ENCODE measurements at regions not wholly inside any gene's neighbourhood (a gene's known extent, or its start where the extent isn't known, plus 50 kb on each side); places are given as distances from the start of the nearest gene placed in this dataset.

DNA sequence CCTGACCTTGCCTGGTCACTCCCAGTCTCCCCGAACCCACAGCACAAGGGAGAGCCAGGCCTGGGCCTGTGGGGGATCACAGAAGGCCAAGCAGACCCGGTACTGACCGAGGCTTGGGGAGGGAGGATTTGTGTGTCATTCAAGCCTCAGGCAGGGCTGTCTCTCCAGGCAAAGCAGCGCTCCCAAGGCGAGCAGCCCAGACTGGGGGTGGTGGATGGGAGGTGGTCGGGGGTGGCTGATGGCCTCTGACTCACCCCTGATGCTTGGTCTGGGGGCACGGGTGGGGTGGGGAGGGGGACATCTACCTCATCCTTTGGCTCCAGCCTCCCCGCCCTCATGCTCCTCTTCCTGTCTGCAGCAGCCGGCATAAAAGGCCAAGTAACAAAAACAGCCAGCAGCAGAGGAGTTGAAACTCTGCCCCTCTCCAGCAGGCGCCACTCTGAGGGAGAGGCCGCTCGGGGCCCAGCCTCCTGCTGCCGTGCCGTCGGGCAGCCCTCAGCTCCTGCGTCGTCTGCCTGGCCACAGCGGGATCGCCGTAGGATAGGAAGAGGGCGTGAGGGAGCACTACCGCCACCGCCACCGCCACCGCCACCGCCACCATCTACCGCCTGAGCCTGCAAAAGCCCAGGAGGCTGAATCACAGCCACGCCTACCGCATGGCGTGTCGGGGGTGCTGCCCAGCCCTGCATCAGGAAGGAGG, 166.0 kb downstream of the OLFM1 start:
- peak overlapping the region; percentile 29 for H3K27ac ChIP-seq (ENCODE audit: low read length)
- no peaks in the 10 kb centered on the region for H3K36me3 ChIP-seq (ENCODE audit: control insufficient read depth, insufficient read depth, low read length)
- peak in 1 of 2 donors; percentile 49 for DNase-seq
- H3K27me3 ChIP-seq (ENCODE audit: control insufficient read depth, insufficient read depth, low read length), result no peaks in the 10 kb centered on the region
- H3K4me3 ChIP-seq (ENCODE audit: low read length), result no peak overlapping the region
- peaks cover 45% of the 10 kb centered on the region for H3K4me1 ChIP-seq (ENCODE audit: control insufficient read depth, insufficient read depth, low read length)
- peaks cover 2% of the 10 kb centered on the region for H3K9me3 ChIP-seq (ENCODE audit: control insufficient read depth, low read depth, low read length)
- no CpG with 5 or more reads among the region's 31 CpGs for WGBS (ENCODE audit: insufficient coverage, low lambda C conversion rate)

- H3K27me3 ChIP-seq (ENCODE audit: control insufficient read depth, insufficient read depth, low read length), result no peaks in the 10 kb centered on the region
- no peak overlapping the region for H3K4me3 ChIP-seq (ENCODE audit: low read length)
- no CpG with 5 or more reads among the region's 25 CpGs for WGBS (ENCODE audit: insufficient coverage, low lambda C conversion rate)
- H3K4me1 ChIP-seq (ENCODE audit: control insufficient read depth, insufficient read depth, low read length), result peaks cover 45% of the 10 kb centered on the region
- H3K36me3 ChIP-seq (ENCODE audit: control insufficient read depth, insufficient read depth, low read length), result no peaks in the 10 kb centered on the region
- H3K27ac ChIP-seq (ENCODE audit: low read length), result peak overlapping the region; percentile 29
- peak in 1 of 2 donors; percentile 8 for DNase-seq
- H3K9me3 ChIP-seq (ENCODE audit: control insufficient read depth, low read depth, low read length), result peaks cover 3% of the 10 kb centered on the region
These were observed 166.9 kb downstream of the OLFM1 start for GRCh38 chr9:135254176-135255032.

GRCh38 chr9:135255033-135255840, 167.8 kb downstream of the OLFM1 start:
- Histone ChIP-seq H3K27me3 (ENCODE audit: control insufficient read depth, insufficient read depth, low read length) (no peaks in the 10 kb centered on the region), H3K36me3 (ENCODE audit: control insufficient read depth, insufficient read depth, low read length) (no peaks in the 10 kb centered on the region), H3K4me3 (ENCODE audit: low read length) (no peak overlapping the region), H3K27ac (ENCODE audit: low read length) (peak overlapping the region; percentile 61), H3K4me1 (ENCODE audit: control insufficient read depth, insufficient read depth, low read length) (peaks cover 45% of the 10 kb centered on the region), H3K9me3 (ENCODE audit: control insufficient read depth, low read depth, low read length) (peaks cover 3% of the 10 kb centered on the region)
- WGBS (ENCODE audit: insufficient coverage, low lambda C conversion rate), result no CpG with 5 or more reads among the region's 23 CpGs
- DNase-seq, result peak; percentile 54 to 91

DNA sequence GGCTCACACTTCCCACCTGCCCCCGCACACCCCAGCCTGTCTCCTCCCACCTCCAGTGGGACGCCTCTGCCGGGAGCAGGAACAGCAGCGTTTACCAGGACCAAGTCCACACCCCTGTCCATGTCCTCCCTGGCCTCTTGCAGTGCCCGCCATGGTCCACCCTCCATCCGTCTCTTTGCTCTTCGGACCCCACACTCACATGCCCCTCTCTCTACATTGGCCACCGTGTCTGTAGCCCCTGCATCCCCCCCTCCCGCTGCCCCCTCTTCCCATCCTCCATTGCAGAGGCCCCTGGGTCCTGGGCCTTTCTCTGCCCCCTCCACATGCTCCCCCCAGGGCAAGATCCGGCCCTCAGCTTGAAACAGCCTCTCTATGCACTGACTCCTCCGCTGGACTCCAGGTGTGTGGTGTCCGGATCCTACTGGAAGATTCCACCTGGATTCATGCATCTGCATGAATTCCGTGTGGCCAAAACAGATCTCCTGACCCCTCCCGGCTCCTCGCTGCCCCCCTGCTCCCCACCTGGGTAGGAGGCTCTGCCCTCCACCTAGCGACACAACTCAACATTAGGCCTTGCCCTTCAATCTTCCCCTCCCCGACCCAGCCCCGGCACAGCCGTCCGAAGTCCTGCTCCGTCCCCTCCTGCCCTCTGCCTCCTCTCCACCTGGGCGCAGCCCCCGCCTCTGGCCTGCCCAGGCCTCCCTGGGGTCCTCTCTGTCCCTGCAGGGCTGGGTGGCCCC, 168.5 kb downstream of the OLFM1 start:
- peak overlapping the region; percentile 61 for H3K27ac ChIP-seq (ENCODE audit: low read length)
- no peaks in the 10 kb centered on the region for H3K27me3 ChIP-seq (ENCODE audit: control insufficient read depth, insufficient read depth, low read length)
- H3K9me3 ChIP-seq (ENCODE audit: control insufficient read depth, low read depth, low read length), result peaks cover 3% of the 10 kb centered on the region
- no peak overlapping the region for H3K4me3 ChIP-seq (ENCODE audit: low read length)
- H3K36me3 ChIP-seq (ENCODE audit: control insufficient read depth, insufficient read depth, low read length), result no peaks in the 10 kb centered on the region
- peaks cover 45% of the 10 kb centered on the region for H3K4me1 ChIP-seq (ENCODE audit: control insufficient read depth, insufficient read depth, low read length)
- no CpG with 5 or more reads among the region's 23 CpGs for WGBS (ENCODE audit: insufficient coverage, low lambda C conversion rate)
- DNase-seq, result peak; percentile 39 to 64

DNA sequence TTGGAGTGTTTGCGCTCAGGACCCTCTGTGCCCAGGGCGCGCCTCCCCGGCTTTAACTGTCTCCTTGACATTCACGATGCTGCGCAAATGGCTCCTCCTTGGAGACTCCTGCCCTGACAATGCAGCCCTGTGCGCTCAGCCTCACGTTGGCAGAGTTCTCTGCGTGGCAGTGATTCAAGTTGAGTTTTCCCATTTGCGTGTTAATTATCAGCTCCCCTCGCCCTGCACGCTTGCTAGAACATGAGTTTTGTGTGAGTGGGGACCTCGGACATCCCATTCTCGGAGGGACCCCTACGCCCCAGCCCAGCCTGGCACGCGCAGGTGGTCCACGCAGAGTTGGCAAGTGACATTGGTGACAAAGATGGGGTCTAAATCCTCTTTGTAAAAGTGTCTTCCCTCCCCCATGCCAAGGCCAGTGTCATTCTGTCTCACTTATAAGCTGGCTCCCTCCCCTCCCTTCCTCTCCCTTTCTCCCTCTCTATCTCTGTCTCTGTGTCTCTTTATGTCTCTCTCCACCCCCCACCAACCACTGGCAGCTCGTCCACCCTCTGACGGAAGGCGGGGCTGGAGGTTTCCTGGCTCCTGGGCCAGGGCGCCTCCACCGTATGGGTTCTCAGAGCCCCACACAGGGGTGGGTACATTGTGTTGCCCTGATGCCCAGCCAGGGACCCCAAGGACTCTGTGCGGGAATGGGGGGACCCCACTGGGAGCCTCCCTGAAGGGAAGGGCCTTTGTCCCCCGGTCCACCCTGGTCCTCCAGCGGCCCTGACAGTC, 169.3 kb downstream of the OLFM1 start:
- Histone ChIP-seq H3K27me3 (ENCODE audit: control insufficient read depth, insufficient read depth, low read length) (no peaks in the 10 kb centered on the region), H3K4me1 (ENCODE audit: control insufficient read depth, insufficient read depth, low read length) (peaks cover 45% of the 10 kb centered on the region), H3K4me3 (ENCODE audit: low read length) (no peak overlapping the region), H3K27ac (ENCODE audit: low read length) (peak overlapping the region; percentile 61), H3K36me3 (ENCODE audit: control insufficient read depth, insufficient read depth, low read length) (no peaks in the 10 kb centered on the region), H3K9me3 (ENCODE audit: control insufficient read depth, low read depth, low read length) (peaks cover 3% of the 10 kb centered on the region)
- no CpG with 5 or more reads among the region's 26 CpGs for WGBS (ENCODE audit: insufficient coverage, low lambda C conversion rate)
- peak in 1 of 2 donors; percentile 63 for DNase-seq

- no peak overlapping the region for H3K27ac ChIP-seq (ENCODE audit: low read length)
- H3K4me1 ChIP-seq (ENCODE audit: control insufficient read depth, insufficient read depth, low read length), result peaks cover 39% of the 10 kb centered on the region
- no peak overlapping the region for H3K4me3 ChIP-seq (ENCODE audit: low read length)
- DNase-seq, result no peak
- no peaks in the 10 kb centered on the region for H3K27me3 ChIP-seq (ENCODE audit: control insufficient read depth, insufficient read depth, low read length)
- H3K36me3 ChIP-seq (ENCODE audit: control insufficient read depth, insufficient read depth, low read length), result no peaks in the 10 kb centered on the region
- WGBS (ENCODE audit: insufficient coverage, low lambda C conversion rate), result no CpG with 5 or more reads among the region's 23 CpGs
- H3K9me3 ChIP-seq (ENCODE audit: control insufficient read depth, low read depth, low read length), result peaks cover 3% of the 10 kb centered on the region
These were observed 171.0 kb downstream of the OLFM1 start for GRCh38 chr9:135258461-135258860.

DNA sequence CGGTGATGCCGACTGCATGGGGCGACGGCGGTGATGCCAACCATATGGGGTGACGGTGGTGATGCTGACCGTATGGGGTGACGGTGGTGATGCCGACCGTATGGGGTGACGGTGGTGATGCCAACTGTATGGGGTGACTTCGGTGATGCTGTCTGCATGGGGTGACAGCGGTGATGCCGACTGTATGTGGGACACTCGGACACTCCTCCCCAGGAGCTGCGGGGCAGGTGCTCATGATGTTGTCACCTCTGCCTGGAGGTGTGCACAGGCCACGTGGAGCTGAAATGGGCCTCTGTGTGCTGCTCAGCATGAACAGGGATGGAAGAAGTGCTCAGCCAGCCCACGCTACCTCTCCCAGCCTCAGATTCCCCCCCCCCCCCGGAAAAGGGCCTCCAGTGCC, 171.8 kb downstream of the OLFM1 start:
- Histone ChIP-seq H3K4me3 (ENCODE audit: low read length) (no peak overlapping the region), H3K27ac (ENCODE audit: low read length) (no peak overlapping the region), H3K36me3 (ENCODE audit: control insufficient read depth, insufficient read depth, low read length) (no peaks in the 10 kb centered on the region), H3K4me1 (ENCODE audit: control insufficient read depth, insufficient read depth, low read length) (peaks cover 36% of the 10 kb centered on the region), H3K27me3 (ENCODE audit: control insufficient read depth, insufficient read depth, low read length) (no peaks in the 10 kb centered on the region), H3K9me3 (ENCODE audit: control insufficient read depth, low read depth, low read length) (peaks cover 3% of the 10 kb centered on the region)
- no CpG with 5 or more reads among the region's 19 CpGs for WGBS (ENCODE audit: insufficient coverage, low lambda C conversion rate)
- no peak for DNase-seq

DNA sequence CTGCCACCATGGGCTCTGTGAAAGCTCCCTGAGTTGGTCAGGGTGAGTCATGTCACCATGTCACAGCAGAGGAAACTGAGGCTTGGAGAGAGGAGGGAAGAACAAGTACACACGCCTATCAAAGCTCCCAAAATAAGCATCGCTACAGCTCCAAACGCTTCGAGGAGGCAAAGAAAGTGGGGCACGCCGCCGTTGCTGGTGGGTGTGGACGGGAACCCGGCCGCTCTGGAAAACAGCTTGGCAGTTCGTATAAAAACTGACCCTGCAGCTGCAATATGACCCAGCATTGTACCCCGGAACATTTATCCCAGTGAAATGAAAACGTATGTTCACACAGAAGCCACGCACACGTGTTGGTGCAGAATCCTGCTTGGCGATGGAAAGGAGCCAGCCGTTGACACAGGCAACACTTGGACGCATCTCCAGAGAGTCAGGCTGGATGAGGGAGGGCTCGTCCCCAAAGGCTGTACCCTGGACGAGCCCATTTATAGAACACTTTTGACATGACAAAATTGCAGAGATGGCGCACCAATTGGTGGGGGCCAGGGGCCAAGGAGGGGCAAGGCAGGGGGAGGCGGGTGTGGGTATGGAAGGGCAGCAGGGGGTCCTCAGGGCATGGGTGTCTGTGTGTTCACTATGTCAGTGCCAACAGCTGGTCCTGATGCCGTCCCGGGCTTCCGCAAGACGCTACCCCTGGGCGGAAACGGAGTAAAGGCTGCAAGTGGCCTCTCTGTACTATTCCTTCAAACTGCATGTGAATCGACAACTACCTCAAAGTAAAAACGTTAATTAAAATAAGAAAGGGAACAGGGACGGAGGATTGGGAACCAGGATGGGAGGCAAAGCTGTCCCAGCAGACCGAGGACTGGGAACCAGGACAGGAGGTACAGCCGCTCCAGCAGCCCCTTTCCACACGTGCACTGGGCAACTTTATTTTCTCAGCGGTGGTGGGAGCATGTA, 173.0 kb downstream of the OLFM1 start:
- no peak overlapping the region for H3K4me3 ChIP-seq (ENCODE audit: low read length)
- WGBS (ENCODE audit: insufficient coverage, low lambda C conversion rate), result 96% methylated on average over 4 of the region's 35 CpGs
- H3K4me1 ChIP-seq (ENCODE audit: control insufficient read depth, insufficient read depth, low read length), result peaks cover 31% of the 10 kb centered on the region
- H3K9me3 ChIP-seq (ENCODE audit: control insufficient read depth, low read depth, low read length), result peaks cover 3% of the 10 kb centered on the region
- H3K36me3 ChIP-seq (ENCODE audit: control insufficient read depth, insufficient read depth, low read length), result no peaks in the 10 kb centered on the region
- no peaks in the 10 kb centered on the region for H3K27me3 ChIP-seq (ENCODE audit: control insufficient read depth, insufficient read depth, low read length)
- DNase-seq, result no peak
- no peak overlapping the region for H3K27ac ChIP-seq (ENCODE audit: low read length)

All from large intestine (tissue), 3 donors.